Liver (tissue), 3 donors: ENCODE measurements at regions not wholly inside any gene's neighbourhood (a gene's known extent, or its start where the extent isn't known, plus 50 kb on each side); places are given as distances from the start of the nearest gene placed in this dataset.

Experiments
- ATF3 ChIP-seq: IDR thresholded peaks from 2 replicates; pipeline ENCODE4 v1.6.1; 2016; ENCODE audit warnings: antibody characterized with exemption
- CTCF ChIP-seq: fragments of 150-350 bp; IDR thresholded peaks from 2 replicates; pipeline ENCODE4 v1.5.1; 2017; ENCODE audit warnings: improper control_type of control experiment, low read depth, low read length; ENCODE audit not compliant: missing input control
- RAD21 ChIP-seq, 2 donors: IDR thresholded peaks; 2 replicates each; pipeline ENCODE4 v1.6.1; 2016; ENCODE audit warnings: antibody characterized with exemption in 2 of 2, mild to moderate bottlenecking in 2 of 2
- donor health status: healthy.
- donor health status: healthy.

- TF ChIP-seq CTCF (no peak), ATF3 (no peak), RAD21 (IDR thresholded peaks at IDR 0.05) (no peak)
Observed at GRCh38 chr15:97866959-97867358, 93.5 kb upstream of the ARRDC4 start.
